Liver (tissue), 8 donors: ENCODE measurements at regions not wholly inside any gene's neighbourhood (a gene's known extent, or its start where the extent isn't known, plus 50 kb on each side); places are given as distances from the start of the nearest gene placed in this dataset.

Experiments used
- DNase-seq: peaks from one replicate; pipeline ENCODE4 v3.0.0-alpha.2; 2017; ENCODE audit warnings: low spot score
- H3K27ac ChIP-seq, 2 donors: one replicate each; pipeline ENCODE4 v1.7.0; 2013; ENCODE audit warnings: inconsistent platforms in 2 of 2, low read length in 2 of 2, control low read depth in 1 of 2, low read depth in 1 of 2, mild to moderate bottlenecking in 1 of 2
- H3K27me3 ChIP-seq, 4 donors: one replicate each; pipeline versions ENCODE4 v1.6.1 to v1.7.0; 2013; ENCODE audit warnings: low read length in 3 of 4, inconsistent platforms in 1 of 4, mild to moderate bottlenecking in 1 of 4, moderate library complexity in 1 of 4; ENCODE audit not compliant: control insufficient read depth in 4 of 4, insufficient read depth in 4 of 4
- H3K36me3 ChIP-seq, 4 donors: one replicate each; pipeline versions ENCODE4 v1.6.1 to v1.7.0; 2013; ENCODE audit warnings: low read length in 3 of 4, mild to moderate bottlenecking in 3 of 4, low read depth in 1 of 4, moderate library complexity in 1 of 4; ENCODE audit not compliant: control insufficient read depth in 4 of 4, insufficient read depth in 3 of 4
- H3K4me1 ChIP-seq, 4 donors: one replicate each; pipeline versions ENCODE4 v1.6.1 to v1.7.0; 2013; ENCODE audit warnings: low read length in 3 of 4, mild to moderate bottlenecking in 3 of 4, moderate library complexity in 1 of 4; ENCODE audit not compliant: control insufficient read depth in 4 of 4, insufficient read depth in 4 of 4
- H3K4me3 ChIP-seq, 3 donors: one replicate each; pipeline versions ENCODE4 v1.6.1 to v1.7.0; 2013; ENCODE audit warnings: low read length in 3 of 3, control low read depth in 1 of 3, low read depth in 1 of 3, mild to moderate bottlenecking in 1 of 3
- H3K9ac ChIP-seq, 2 donors: one replicate each; pipeline ENCODE4 v1.7.0; 2013; ENCODE audit warnings: low read length in 2 of 2, mild to moderate bottlenecking in 2 of 2, moderate library complexity in 2 of 2, control low read depth in 1 of 2, low read depth in 1 of 2
- H3K9me3 ChIP-seq, 4 donors: one replicate each; pipeline versions ENCODE4 v1.6.1 to v1.7.0; 2013; ENCODE audit warnings: low read length in 3 of 4; ENCODE audit not compliant: control insufficient read depth in 4 of 4
- CTCF ChIP-seq: fragments of 150-350 bp; IDR thresholded peaks from 2 replicates; pipeline ENCODE4 v1.5.1; 2017; ENCODE audit warnings: improper control_type of control experiment, low read depth, low read length; ENCODE audit not compliant: missing input control
- EGR1 ChIP-seq, 2 donors: IDR thresholded peaks; 2 replicates each; pipeline ENCODE4 v1.6.1; 2016 to 2018; ENCODE audit warnings: antibody characterized with exemption in 2 of 2, low read depth in 2 of 2
- FOXA1 ChIP-seq: IDR thresholded peaks from 2 replicates; pipeline ENCODE4 v1.6.1; 2016; ENCODE audit warnings: antibody characterized with exemption
- FOXA2 ChIP-seq: IDR thresholded peaks from 2 replicates; pipeline ENCODE4 v1.6.1; 2016; ENCODE audit warnings: antibody characterized with exemption
- GABPA ChIP-seq, 2 donors: IDR thresholded peaks in 1 of 2; conservative IDR thresholded peaks in 1 of 2; 2 replicates each; pipeline ENCODE4 v1.6.1; 2016; ENCODE audit warnings: antibody characterized with exemption in 2 of 2, mild to moderate bottlenecking in 1 of 2, moderate library complexity in 1 of 2
- HNF4A ChIP-seq, 2 donors: conservative IDR thresholded peaks; 2 replicates each; pipeline ENCODE4 v1.6.1; 2016; ENCODE audit warnings: antibody characterized with exemption in 2 of 2, mild to moderate bottlenecking in 2 of 2
- HNF4G ChIP-seq: IDR thresholded peaks from 2 replicates; pipeline ENCODE4 v1.6.1; 2016; ENCODE audit warnings: antibody characterized with exemption
- JUND ChIP-seq, 2 donors: IDR thresholded peaks; 2 replicates each; pipeline ENCODE4 v1.6.1; 2016; ENCODE audit warnings: antibody characterized with exemption in 2 of 2
- RAD21 ChIP-seq, 2 donors: IDR thresholded peaks; 2 replicates each; pipeline ENCODE4 v1.6.1; 2016; ENCODE audit warnings: antibody characterized with exemption in 2 of 2, mild to moderate bottlenecking in 2 of 2
- REST ChIP-seq: IDR thresholded peaks from 2 replicates; pipeline ENCODE4 v1.6.1; 2016; ENCODE audit warnings: antibody characterized with exemption, mild to moderate bottlenecking
- RXRA ChIP-seq, 2 donors: IDR thresholded peaks; 2 replicates each; pipeline ENCODE4 v1.6.1; 2017 to 2018; ENCODE audit warnings: antibody characterized with exemption in 2 of 2, mild to moderate bottlenecking in 1 of 2
- SP1 ChIP-seq: IDR thresholded peaks from 2 replicates; pipeline ENCODE4 v1.6.1; 2018; ENCODE audit warnings: antibody characterized with exemption, mild to moderate bottlenecking
- TAF1 ChIP-seq: conservative IDR thresholded peaks from 2 replicates; pipeline ENCODE4 v1.6.1; 2016; ENCODE audit warnings: antibody characterized with exemption, mild to moderate bottlenecking
- YY1 ChIP-seq: IDR thresholded peaks from 2 replicates; pipeline ENCODE4 v1.6.1; 2016; ENCODE audit warnings: antibody characterized with exemption, mild to moderate bottlenecking
- WGBS: extraction: QIAGEN DNeasy Blood & Tissue Kit; methylation state at CpG from one replicate; pipeline ENCODE4 v1.1.7; 2013; 5-methylcytosine and 5-hydroxymethylcytosine counted together
- TF ChIP-seq, protein P1 (sequence below): IDR thresholded peaks from 2 replicates; pipeline ENCODE4 v1.6.1; 2016; ENCODE audit warnings: antibody characterized with exemption
- TF ChIP-seq, protein P2 (sequence below): IDR thresholded peaks from 2 replicates; pipeline ENCODE4 v1.6.1; 2016; ENCODE audit warnings: antibody characterized with exemption
- TF ChIP-seq, protein P3 (sequence below): IDR thresholded peaks from 2 replicates; pipeline ENCODE4 v1.6.1; 2016; ENCODE audit warnings: antibody characterized with exemption
- donor health status: healthy.
- donor health status: healthy.
- donor health status: healthy.
- donor health status: healthy.
- donor health status: healthy.

DNA sequence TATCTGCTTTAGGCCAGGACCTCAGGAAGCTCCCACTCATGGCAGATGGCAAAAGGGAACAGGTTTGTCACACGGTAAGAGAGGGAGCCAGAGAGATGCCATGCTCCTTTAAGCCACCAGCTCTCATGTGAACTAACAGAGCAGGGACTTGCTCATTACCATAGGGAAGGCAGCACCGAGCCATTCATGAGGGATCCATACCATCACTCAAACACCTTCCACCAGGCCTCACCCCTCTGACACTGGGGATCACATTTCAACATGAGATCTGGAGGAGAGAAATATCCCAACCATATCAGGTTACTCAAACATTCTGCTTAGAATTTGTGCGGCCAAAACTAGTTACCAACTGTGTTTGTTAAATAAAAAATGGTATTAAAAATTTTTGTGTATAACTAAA, 427.0 kb downstream of the UQCRFS1 start:
- H3K4me3 ChIP-seq: no peak overlapping the region
- H3K27me3 ChIP-seq: no peaks in the 10 kb centered on the region
- peaks cover 2 to 13% (median 6%) of the 10 kb centered on the region in 4 donors for H3K9me3 ChIP-seq
- 28% methylated on average over 3 of the region's 3 CpGs for WGBS
- TF ChIP-seq RXRA (IDR thresholded peaks at IDR 0.05): no peak
- no peak for TF ChIP-seq YY1
- TF ChIP-seq, protein P1, sequence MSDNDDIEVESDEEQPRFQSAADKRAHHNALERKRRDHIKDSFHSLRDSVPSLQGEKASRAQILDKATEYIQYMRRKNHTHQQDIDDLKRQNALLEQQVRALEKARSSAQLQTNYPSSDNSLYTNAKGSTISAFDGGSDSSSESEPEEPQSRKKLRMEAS: no peak
- no peak for TF ChIP-seq EGR1 (IDR thresholded peaks at IDR 0.05; ENCODE audit: low read depth in 2 of 2)
- no peak for TF ChIP-seq REST
- TF ChIP-seq CTCF: no peak
- TF ChIP-seq RAD21 (IDR thresholded peaks at IDR 0.05): no peak
- no peak for TF ChIP-seq FOXA1
- TF ChIP-seq, protein P2, sequence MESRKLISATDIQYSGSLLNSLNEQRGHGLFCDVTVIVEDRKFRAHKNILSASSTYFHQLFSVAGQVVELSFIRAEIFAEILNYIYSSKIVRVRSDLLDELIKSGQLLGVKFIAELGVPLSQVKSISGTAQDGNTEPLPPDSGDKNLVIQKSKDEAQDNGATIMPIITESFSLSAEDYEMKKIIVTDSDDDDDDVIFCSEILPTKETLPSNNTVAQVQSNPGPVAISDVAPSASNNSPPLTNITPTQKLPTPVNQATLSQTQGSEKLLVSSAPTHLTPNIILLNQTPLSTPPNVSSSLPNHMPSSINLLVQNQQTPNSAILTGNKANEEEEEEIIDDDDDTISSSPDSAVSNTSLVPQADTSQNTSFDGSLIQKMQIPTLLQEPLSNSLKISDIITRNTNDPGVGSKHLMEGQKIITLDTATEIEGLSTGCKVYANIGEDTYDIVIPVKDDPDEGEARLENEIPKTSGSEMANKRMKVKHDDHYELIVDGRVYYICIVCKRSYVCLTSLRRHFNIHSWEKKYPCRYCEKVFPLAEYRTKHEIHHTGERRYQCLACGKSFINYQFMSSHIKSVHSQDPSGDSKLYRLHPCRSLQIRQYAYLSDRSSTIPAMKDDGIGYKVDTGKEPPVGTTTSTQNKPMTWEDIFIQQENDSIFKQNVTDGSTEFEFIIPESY: no peak
- TF ChIP-seq FOXA2: no peak
- TF ChIP-seq HNF4G: no peak
- TF ChIP-seq, protein P3, sequence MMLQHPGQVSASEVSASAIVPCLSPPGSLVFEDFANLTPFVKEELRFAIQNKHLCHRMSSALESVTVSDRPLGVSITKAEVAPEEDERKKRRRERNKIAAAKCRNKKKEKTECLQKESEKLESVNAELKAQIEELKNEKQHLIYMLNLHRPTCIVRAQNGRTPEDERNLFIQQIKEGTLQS: no peak
- TF ChIP-seq JUND (IDR thresholded peaks at IDR 0.05): no peak
- TF ChIP-seq GABPA (IDR thresholded peaks at IDR 0.05 in 1 of 2, conservative IDR thresholded peaks at IDR 0.05 in 1 of 2): no peak
- TF ChIP-seq HNF4A (conservative IDR thresholded peaks at IDR 0.05): no peak
- DNase-seq: no peak
- no peak overlapping the region for H3K9ac ChIP-seq
- no peaks in the 10 kb centered on the region for H3K36me3 ChIP-seq
- H3K27ac ChIP-seq: no peak overlapping the region
- no peaks in the 10 kb centered on the region for H3K4me1 ChIP-seq

- no peak overlapping the region for H3K4me3 ChIP-seq
- TF ChIP-seq CTCF: no peak
- TF ChIP-seq, protein P1: no peak
- TF ChIP-seq SP1: no peak
- TF ChIP-seq HNF4G: no peak
- TF ChIP-seq EGR1 (IDR thresholded peaks at IDR 0.05; ENCODE audit: low read depth in 2 of 2): no peak
- no peak for TF ChIP-seq HNF4A (conservative IDR thresholded peaks at IDR 0.05)
- TF ChIP-seq TAF1: no peak
- no peak for TF ChIP-seq REST
- no peak for TF ChIP-seq GABPA (IDR thresholded peaks at IDR 0.05 in 1 of 2, conservative IDR thresholded peaks at IDR 0.05 in 1 of 2)
- TF ChIP-seq RXRA (IDR thresholded peaks at IDR 0.05): no peak
- H3K36me3 ChIP-seq: no peaks in the 10 kb centered on the region
- no peak overlapping the region for H3K9ac ChIP-seq
- peaks cover 0 to 3% (median under 1%) of the 10 kb centered on the region in 4 donors for H3K9me3 ChIP-seq
- H3K27me3 ChIP-seq: no peaks in the 10 kb centered on the region
- no peak for DNase-seq
- no peak overlapping the region for H3K27ac ChIP-seq
- H3K4me1 ChIP-seq: no peaks in the 10 kb centered on the region
Measured at GRCh38 chr19:28764066-28764465, 448.9 kb downstream of the UQCRFS1 start.
